Heart left ventricle (tissue), 16 donors: ENCODE measurements at regions not wholly inside any gene's neighbourhood (a gene's known extent, or its start where the extent isn't known, plus 50 kb on each side); places are given as distances from the start of the nearest gene placed in this dataset.

Experiments
- ATAC-seq, 4 donors: fragments of 200-7000 bp; cut with Tn5 transposase; one replicate each; pipeline ENCODE4 v1.9.1; 2020 to 2022; ENCODE audit warnings: moderate library complexity in 4 of 4, mild to moderate bottlenecking in 3 of 4, moderate number of reproducible peaks in 1 of 4
- DNase-seq, 5 donors: peaks; one replicate each; pipeline ENCODE4 v3.0.0-alpha.2; 2020
- H3K27ac ChIP-seq, 12 donors: fragments of 200-600 bp; sonication (generic) in 4 of 12; one replicate each; pipeline versions ENCODE4 v1.5.0 to v1.8.0; 2016 to 2022; ENCODE audit warnings: mild to moderate bottlenecking in 2 of 12
- H3K27me3 ChIP-seq, 9 donors: fragments of 200-600 bp; sonication (generic) in 2 of 9; one replicate each; pipeline versions ENCODE4 v1.5.1 to v1.8.0; 2016 to 2022; ENCODE audit warnings: mild to moderate bottlenecking in 3 of 9
- H3K36me3 ChIP-seq, 9 donors: fragments of 200-600 bp; sonication (generic) in 2 of 9; one replicate each; pipeline versions ENCODE4 v1.5.0 to v1.8.0; 2018 to 2022; ENCODE audit warnings: mild to moderate bottlenecking in 2 of 9
- H3K4me1 ChIP-seq, 12 donors: fragments of 200-600 bp; sonication (generic) in 4 of 12; one replicate each; pipeline versions ENCODE4 v1.5.0 to v1.8.0; 2016 to 2022; ENCODE audit warnings: mild to moderate bottlenecking in 3 of 12
- H3K4me3 ChIP-seq, 12 donors: fragments of 200-600 bp; sonication (generic) in 4 of 12; one replicate each; pipeline versions ENCODE4 v1.5.0 to v1.8.0; 2017 to 2022; ENCODE audit warnings: mild to moderate bottlenecking in 9 of 12, moderate library complexity in 4 of 12
- H3K9me3 ChIP-seq, 12 donors: fragments of 200-600 bp; sonication (generic) in 4 of 12; one replicate each; pipeline versions ENCODE4 v1.5.0 to v1.8.0; 2016 to 2022; ENCODE audit warnings: mild to moderate bottlenecking in 1 of 12
- POLR2A ChIP-seq, 2 donors: fragments of 450-650 bp; IDR thresholded peaks; one replicate each; pipeline ENCODE4 v1.6.1; 2017; ENCODE audit warnings: antibody characterized with exemption in 2 of 2, mild to moderate bottlenecking in 2 of 2, moderate library complexity in 2 of 2
- WGBS, 4 donors: extraction: QIAGEN DNeasy Blood & Tissue Kit in 2 of 4; methylation state at CpG; one replicate each; pipeline versions ENCODE4 v1.1.5 to v1.1.7; 2013 to 2018; 5-methylcytosine and 5-hydroxymethylcytosine counted together
- intact Hi-C, 10 donors: fragments of 100-400 bp; cut with DNase I; formaldehyde crosslinking; loops; one replicate each; pipeline versions ENCODE4 v1.11.1 to v1.14.2; 2022
- TF ChIP-seq, protein P1 (sequence below), 12 donors: fragments of 200-600 bp; sonication (generic) in 4 of 12; IDR thresholded peaks; one replicate each; pipeline versions ENCODE4 v1.5.0 to v1.8.0; 2018 to 2022; ENCODE audit warnings: antibody characterized with exemption in 12 of 12, mild to moderate bottlenecking in 5 of 12
- donor health status: ischemic (EF 13 %, LVEDD 7.1; RV severe dilation, severe dysfunction).
- donor health status: healthy with polysubstance abuse.
- donor health status: DM: no; HTN: yes; CAD: no.
- donor health status: DM: no; HTN: no; CAD: no.
- donor health status: ischemic (EF 25% LVEDD 6.9; RV normal size, moderate dysfunction).
- donor health status: ischemic (EF 25% LVEDD 5.7; RV mildly dilated, moderate dysfunction).
- donor health status: healthy.
- donor health status: DM: yes; HTN: yes; CAD: no.
- donor health status: ischemic (EF 35%, LVEDD 5.7; RV mildly dilated, moderate dysfunction).
- donor health status: nonischemic (EF 11% LVEDD 7.7; RV severe dilation, severe dysfunction).
- donor health status: DM: yes; HTN: yes; CAD: no.
- donor health status: PGD.
- donor health status: ischemic (EF 29% LVEDD 5.4; RV normal size, mild dysfunction).
- donor health status: nonischemic (EF 23%, LVEDD 6.1; RV moderate dilation, normal function).

DNA sequence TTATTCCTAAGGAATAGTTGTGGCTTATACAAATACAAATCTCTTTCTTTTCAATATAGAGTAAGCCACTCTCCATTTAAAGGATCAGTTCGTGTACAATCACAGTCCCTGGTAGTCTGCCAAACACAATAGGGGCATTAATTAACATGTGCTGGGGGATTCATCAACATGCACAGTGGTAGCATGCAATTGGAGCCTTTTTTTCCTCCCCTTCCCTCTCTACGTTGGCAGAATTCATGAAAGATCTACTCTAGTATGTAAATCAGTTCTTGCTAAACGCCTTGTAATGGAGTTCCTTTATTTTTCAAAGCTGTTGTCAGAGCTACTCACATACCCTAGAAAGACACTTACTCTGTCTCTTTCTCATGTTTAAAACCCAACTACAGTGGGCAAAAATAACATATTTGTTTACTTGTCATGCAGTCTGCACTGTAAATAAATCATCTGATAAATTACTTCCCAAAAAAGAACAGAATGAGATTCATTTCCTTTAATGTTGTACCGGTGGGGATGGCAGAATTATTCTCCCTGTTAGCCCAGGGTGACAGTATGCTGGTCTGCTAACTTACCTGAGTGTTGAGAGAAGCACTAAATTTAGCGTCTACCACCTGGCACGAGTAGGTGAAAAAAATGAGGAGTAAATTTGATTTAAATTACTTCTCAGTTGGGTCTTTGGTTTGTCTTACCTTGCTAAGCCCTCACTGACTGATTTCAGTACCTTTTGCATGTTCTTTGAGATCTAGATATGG, 341.5 kb upstream of the CCNH start:
- DNase-seq: no peak
- TF ChIP-seq POLR2A (IDR thresholded peaks at IDR 0.05): no peak
- TF ChIP-seq, protein P1, sequence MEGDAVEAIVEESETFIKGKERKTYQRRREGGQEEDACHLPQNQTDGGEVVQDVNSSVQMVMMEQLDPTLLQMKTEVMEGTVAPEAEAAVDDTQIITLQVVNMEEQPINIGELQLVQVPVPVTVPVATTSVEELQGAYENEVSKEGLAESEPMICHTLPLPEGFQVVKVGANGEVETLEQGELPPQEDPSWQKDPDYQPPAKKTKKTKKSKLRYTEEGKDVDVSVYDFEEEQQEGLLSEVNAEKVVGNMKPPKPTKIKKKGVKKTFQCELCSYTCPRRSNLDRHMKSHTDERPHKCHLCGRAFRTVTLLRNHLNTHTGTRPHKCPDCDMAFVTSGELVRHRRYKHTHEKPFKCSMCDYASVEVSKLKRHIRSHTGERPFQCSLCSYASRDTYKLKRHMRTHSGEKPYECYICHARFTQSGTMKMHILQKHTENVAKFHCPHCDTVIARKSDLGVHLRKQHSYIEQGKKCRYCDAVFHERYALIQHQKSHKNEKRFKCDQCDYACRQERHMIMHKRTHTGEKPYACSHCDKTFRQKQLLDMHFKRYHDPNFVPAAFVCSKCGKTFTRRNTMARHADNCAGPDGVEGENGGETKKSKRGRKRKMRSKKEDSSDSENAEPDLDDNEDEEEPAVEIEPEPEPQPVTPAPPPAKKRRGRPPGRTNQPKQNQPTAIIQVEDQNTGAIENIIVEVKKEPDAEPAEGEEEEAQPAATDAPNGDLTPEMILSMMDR (IDR thresholded peaks at IDR 0.05): no peak
- 15 to 24% (median 20%) methylated on average over 6 of the region's 6 CpGs for WGBS, 4 donors

DNA sequence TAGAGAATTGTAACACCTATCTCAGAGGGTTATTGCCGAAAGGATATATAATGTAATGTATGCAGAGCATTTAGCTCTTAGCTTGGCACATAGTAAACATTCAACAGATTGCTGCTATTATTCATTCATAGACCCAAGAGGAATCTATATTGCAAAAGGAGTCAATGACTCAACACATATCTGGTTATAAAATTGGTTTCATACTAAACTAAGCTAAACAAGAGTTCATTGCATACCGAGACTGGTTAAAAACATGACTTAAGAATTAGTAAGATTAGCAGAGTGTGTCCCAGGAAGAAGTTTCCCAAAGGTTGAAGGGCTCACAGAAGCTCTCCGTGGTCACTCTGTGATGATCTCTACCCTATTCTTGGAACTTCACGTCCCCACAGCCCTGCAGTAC, 339.6 kb upstream of the CCNH start:
- intact Hi-C loops: no loop called here
- 79 to 86% (median 82%) methylated on average over 4 of the region's 4 CpGs for WGBS, 4 donors
- Histone ChIP-seq H3K36me3 (no peaks in the 10 kb centered on the region), H3K27me3 (peaks cover 0 to 17% (median 0%) of the 10 kb centered on the region in 9 donors), H3K9me3 (no peaks in the 10 kb centered on the region), H3K27ac (no peak overlapping the region), H3K4me1 (no peaks in the 10 kb centered on the region), H3K4me3 (no peak overlapping the region)
- DNase-seq (no peak), ATAC-seq (no peak)
- TF ChIP-seq, protein P1 (IDR thresholded peaks at IDR 0.05): no peak
- no peak for TF ChIP-seq POLR2A (IDR thresholded peaks at IDR 0.05)

More for the DNA sequence above, 341.5 kb upstream of the CCNH start:
- intact Hi-C loops: no loop called here
- Histone ChIP-seq H3K27me3 (peaks cover 0 to 13% (median 0%) of the 10 kb centered on the region in 9 donors), H3K36me3 (no peaks in the 10 kb centered on the region), H3K4me3 (no peak overlapping the region), H3K9me3 (peaks cover 0 to 6% (median 0%) of the 10 kb centered on the region in 12 donors), H3K4me1 (no peaks in the 10 kb centered on the region), H3K27ac (no peak overlapping the region)
- ATAC-seq: no peak

DNA sequence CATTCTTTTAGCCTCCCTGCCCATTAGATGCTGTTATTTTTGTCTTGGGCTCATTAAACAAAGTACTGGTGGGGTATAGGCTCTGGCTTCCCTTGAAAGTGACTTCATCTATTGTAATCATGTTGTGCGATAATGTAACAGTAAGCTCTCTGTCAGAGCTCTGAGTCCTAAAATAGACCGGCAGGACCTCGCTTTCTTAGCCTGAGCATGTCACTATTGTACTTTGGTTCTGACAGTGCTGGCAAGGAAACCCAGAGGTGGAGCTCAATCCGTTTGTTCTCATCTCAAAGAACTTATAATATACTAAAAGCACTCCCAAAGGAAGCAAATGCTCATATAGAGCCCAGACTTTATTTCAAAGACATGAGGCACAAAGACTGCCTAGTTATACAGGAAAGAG, 339.1 kb upstream of the CCNH start:
- Histone ChIP-seq H3K4me3 (no peak overlapping the region), H3K4me1 (no peaks in the 10 kb centered on the region), H3K36me3 (no peaks in the 10 kb centered on the region), H3K9me3 (no peaks in the 10 kb centered on the region), H3K27ac (no peak overlapping the region), H3K27me3 (peaks cover 0 to 14% (median 0%) of the 10 kb centered on the region in 9 donors)
- no peak for DNase-seq
- ATAC-seq: no peak
- intact Hi-C loops: no loop called here
- 27 to 39% (median 30%) methylated on average over 4 of the region's 4 CpGs for WGBS, 4 donors
- TF ChIP-seq POLR2A (IDR thresholded peaks at IDR 0.05): no peak
- TF ChIP-seq, protein P1 (IDR thresholded peaks at IDR 0.05): no peak

DNA sequence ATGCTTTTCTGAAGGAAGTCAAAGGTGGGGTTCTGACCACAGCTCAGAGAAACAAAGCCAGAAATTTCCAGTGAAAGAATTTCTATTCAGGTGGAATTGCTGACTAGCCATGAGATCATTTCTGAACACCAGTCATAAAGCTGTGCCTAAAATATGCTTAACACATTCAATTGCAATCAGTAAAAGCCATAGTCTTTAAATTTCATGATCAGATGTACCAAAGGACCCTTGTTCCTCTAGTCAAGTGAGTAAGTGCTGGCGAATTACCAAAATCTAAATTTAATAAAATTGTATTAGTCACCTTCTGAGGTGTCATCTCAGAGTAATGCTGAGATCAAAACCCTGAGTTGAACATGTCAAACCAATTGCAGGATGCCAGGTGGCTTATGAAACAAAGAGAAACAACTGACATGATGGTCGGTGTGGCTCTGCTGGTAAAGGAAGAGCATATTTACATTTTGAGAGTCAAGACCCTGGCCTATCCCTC, 334.2 kb upstream of the CCNH start:
- ATAC-seq (no peak), DNase-seq (no peak)
- 80 to 86% (median 82%) methylated on average over 2 of the region's 2 CpGs for WGBS, 4 donors
- Histone ChIP-seq H3K27me3 (peaks cover 0 to 9% (median 0%) of the 10 kb centered on the region in 9 donors), H3K27ac (no peak overlapping the region), H3K4me3 (no peak overlapping the region), H3K9me3 (no peaks in the 10 kb centered on the region), H3K36me3 (no peaks in the 10 kb centered on the region), H3K4me1 (no peaks in the 10 kb centered on the region)
- no peak for TF ChIP-seq POLR2A (IDR thresholded peaks at IDR 0.05)
- intact Hi-C loops: no loop called here
